ENCODE measurements at regions not wholly inside any gene's neighbourhood (a gene's known extent, or its start where the extent isn't known, plus 50 kb on each side); places are given as distances from the start of the nearest gene placed in this dataset.

DNA sequence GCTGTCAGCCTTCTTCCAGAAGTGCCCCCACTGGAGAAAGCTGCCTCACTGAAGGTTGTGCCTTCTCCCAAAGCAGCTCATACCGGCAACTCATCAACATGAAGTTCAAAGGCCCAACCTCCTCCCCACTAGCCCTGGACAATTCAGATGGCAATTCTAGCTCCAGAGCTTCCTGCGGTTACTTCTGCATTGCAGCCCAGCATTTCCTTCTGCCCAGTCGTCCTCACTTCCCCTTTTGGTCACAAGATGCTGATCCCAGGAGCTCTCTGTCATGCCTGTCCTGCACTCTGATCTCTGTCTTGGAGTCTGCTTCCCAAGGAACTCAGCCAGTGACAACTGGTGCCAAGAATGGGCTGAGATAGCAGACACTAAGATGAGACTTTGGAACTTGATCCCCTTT is 178.2 kb upstream of the SOX9 start:
- Histone ChIP-seq H3K27me3 (ENCODE audit: low read depth) (no peaks in the 10 kb centered on the region), H3K4me3 (no peak overlapping the region), H3K4me1 (no peaks in the 10 kb centered on the region), H3K9me3 (no peaks in the 10 kb centered on the region), H3K36me3 (no peaks in the 10 kb centered on the region), H3K27ac (no peak overlapping the region)
- no peak for ATAC-seq
- intact Hi-C loops (cut with DNase I), result no loop called here
- DNase-seq, result no peak
- TF ChIP-seq, protein P1, sequence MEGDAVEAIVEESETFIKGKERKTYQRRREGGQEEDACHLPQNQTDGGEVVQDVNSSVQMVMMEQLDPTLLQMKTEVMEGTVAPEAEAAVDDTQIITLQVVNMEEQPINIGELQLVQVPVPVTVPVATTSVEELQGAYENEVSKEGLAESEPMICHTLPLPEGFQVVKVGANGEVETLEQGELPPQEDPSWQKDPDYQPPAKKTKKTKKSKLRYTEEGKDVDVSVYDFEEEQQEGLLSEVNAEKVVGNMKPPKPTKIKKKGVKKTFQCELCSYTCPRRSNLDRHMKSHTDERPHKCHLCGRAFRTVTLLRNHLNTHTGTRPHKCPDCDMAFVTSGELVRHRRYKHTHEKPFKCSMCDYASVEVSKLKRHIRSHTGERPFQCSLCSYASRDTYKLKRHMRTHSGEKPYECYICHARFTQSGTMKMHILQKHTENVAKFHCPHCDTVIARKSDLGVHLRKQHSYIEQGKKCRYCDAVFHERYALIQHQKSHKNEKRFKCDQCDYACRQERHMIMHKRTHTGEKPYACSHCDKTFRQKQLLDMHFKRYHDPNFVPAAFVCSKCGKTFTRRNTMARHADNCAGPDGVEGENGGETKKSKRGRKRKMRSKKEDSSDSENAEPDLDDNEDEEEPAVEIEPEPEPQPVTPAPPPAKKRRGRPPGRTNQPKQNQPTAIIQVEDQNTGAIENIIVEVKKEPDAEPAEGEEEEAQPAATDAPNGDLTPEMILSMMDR (IDR thresholded peaks at IDR 0.05), result no peak

DNA sequence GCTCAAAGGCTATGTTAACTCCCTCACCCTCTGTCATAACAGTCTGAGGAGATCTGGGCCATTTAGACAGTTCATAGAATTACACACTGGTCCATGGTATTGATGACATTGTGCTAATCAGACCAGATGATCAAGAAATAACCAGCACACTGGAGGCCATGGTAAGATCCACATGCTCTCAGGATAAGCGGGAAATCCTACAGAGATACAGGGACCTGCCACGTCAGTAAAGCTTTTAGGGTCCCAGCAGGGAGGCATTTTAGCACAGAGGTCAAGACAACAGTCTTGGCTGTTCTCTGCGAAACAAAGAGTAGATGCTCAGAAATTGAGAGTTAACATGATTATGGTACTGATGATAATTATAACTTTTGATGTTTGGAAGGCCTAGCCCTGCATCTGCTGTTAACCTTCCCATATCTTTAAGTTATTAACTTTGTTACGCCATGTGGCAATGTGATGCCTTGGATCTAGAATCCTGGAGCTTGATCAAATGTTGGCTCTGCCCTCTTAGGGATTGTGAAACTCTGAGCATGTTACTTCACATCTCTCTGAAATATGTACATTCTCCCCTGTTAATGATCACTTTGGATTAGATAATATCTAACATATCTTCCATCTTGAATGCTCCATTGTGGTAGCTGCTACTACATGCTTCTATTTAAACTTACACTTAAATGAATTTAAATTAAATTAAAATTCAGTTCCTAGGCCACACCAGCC is 172.0 kb upstream of the SOX9 start:
- Histone ChIP-seq H3K4me1 (no peaks in the 10 kb centered on the region), H3K36me3 (no peaks in the 10 kb centered on the region), H3K4me3 (no peak overlapping the region), H3K9me3 (no peaks in the 10 kb centered on the region), H3K27me3 (ENCODE audit: low read depth) (no peaks in the 10 kb centered on the region), H3K27ac (no peak overlapping the region)
- DNase-seq (no peak), ATAC-seq (no peak)
- TF ChIP-seq, protein P1 (IDR thresholded peaks at IDR 0.05), result no peak
- intact Hi-C loops (cut with DNase I), result no loop called here

DNA sequence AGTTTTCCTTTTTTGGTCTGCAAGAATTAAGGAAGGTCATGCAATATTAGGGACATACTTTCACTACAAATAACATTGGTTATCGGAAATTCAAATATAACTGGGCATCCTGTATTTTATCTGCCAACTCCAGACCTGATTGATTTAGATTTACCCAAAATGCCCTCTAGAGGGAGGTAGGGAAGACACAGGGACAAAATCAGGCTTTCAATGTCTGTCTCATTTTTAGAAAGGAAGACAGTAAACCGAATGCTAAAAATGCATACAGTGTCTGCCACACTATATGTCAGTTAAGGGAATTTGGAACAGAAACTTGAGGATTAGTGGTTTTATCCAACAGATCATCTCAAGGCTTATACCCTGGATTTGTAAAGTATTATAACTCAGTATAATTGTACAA is 161.7 kb upstream of the SOX9 start:
- DNase-seq, result no peak
- no peaks in the 10 kb centered on the region for H3K36me3 ChIP-seq
- intact Hi-C loops (cut with DNase I), result no loop called here
- H3K27me3 ChIP-seq (ENCODE audit: low read depth), result no peaks in the 10 kb centered on the region
- TF ChIP-seq, protein P1 (IDR thresholded peaks at IDR 0.05), result peak; percentile 16
- no peak for ATAC-seq
- H3K4me1 ChIP-seq, result no peaks in the 10 kb centered on the region
- H3K9me3 ChIP-seq, result no peaks in the 10 kb centered on the region
- H3K27ac ChIP-seq, result no peak overlapping the region
- no peak overlapping the region for H3K4me3 ChIP-seq

DNA sequence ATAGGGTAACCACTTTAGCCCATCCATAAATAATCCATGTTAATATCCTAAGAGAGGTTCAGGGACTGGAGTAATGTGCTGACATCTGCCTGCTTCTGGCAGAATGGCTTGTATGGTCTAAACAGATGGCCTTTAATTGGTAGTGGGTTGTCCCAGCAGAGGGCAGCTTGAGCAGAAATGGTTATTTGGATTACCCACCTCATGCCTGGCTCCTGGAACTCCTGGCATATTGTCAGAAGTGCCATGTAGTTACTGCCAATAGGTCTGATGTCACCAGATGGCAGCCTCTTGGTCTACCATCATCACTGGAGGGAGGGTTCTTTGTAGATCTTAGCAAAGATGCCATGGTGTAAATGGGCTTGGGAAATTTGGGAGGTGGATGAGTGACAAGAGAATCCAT is 157.5 kb upstream of the SOX9 start:
- TF ChIP-seq, protein P1 (IDR thresholded peaks at IDR 0.05), result no peak
- intact Hi-C loops (cut with DNase I), result no loop called here
- Histone ChIP-seq H3K27me3 (ENCODE audit: low read depth) (no peaks in the 10 kb centered on the region), H3K27ac (no peak overlapping the region), H3K4me1 (no peaks in the 10 kb centered on the region), H3K9me3 (no peaks in the 10 kb centered on the region), H3K4me3 (no peak overlapping the region), H3K36me3 (no peaks in the 10 kb centered on the region)
- DNase-seq (no peak), ATAC-seq (no peak)

DNA sequence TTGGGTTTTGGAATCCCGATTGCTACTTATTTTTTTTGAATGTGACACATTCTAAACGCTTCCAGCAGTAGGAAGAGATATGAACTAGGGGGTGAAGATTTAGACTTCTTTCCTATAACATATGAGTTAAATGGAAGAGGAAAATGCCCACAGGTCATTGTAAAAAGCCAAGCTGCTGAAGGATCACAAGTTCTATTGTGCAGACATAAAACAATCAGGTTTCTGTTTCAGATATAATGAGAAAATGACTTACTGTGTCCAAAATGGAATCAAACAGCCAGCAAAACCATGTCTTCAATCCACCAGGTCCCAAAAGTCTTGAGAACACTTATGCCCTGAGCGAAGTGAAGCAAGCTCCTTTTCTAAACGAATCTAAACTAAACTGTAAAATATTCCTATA is 157.0 kb upstream of the SOX9 start:
- H3K36me3 ChIP-seq, result no peaks in the 10 kb centered on the region
- no peak for DNase-seq
- no peaks in the 10 kb centered on the region for H3K27me3 ChIP-seq (ENCODE audit: low read depth)
- TF ChIP-seq, protein P1 (IDR thresholded peaks at IDR 0.05), result no peak
- no peaks in the 10 kb centered on the region for H3K9me3 ChIP-seq
- H3K4me1 ChIP-seq, result no peaks in the 10 kb centered on the region
- no peak for ATAC-seq
- no peak overlapping the region for H3K27ac ChIP-seq
- intact Hi-C loops (cut with DNase I), result no loop called here
- no peak overlapping the region for H3K4me3 ChIP-seq

Measured in lower lobe of right lung (tissue), 2 donors.